ENCODE measurements at regions not wholly inside any gene's neighbourhood (a gene's known extent, or its start where the extent isn't known, plus 50 kb on each side); places are given as distances from the start of the nearest gene placed in this dataset.

DNA sequence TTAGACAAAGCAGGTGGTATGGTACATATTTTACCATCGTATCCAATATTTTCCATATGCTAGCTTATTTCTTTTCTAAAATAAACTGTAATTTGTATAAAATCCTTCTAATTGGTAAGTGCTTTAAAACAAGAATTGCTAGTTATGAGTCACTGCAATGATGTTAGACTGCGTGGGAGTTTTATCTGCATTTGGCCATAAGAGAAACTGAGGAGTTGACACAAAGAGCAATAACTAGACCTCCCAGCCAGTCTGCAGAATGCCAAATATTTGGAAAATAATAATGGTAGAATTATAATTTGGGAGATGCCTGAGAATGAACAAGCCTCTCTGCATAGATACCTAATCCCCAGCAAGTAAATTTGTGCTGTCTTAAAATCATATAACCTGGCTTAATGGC is 61.7 kb upstream of the PTPRR start:
- ATAC-seq (no peak), FAIRE-seq (no peak), DNase-seq (ENCODE audit: low spot score) (no peak)
- H3K27ac ChIP-seq (ENCODE audit: extremely low read length, insufficient read depth, low read length), result no peak overlapping the region
- H3K4me2 ChIP-seq (ENCODE audit: low read depth, low read length), result no peak overlapping the region
- ChIA-PET CTCF (ENCODE audit: low intra/inter-chr PET ratio, low total read pairs) (no interaction called here), POLR2A (no interaction called here)
- WGBS (ENCODE audit: low lambda C conversion rate), result 24% methylated on average over 2 of the region's 2 CpGs
- H2AFZ ChIP-seq (ENCODE audit: low read length), result no peak overlapping the region
- no TSS peak for BruUV-seq (replicated peaks)
- H3K79me2 ChIP-seq (ENCODE audit: insufficient read depth, low read length), result no peaks in the 10 kb centered on the region
- H3K9ac ChIP-seq (ENCODE audit: insufficient read depth, low read depth, low read length), result no peak overlapping the region
- intact Hi-C loops (cut with micrococcal nuclease; ENCODE audit: unreplicated experiment) (loop anchor here (5.0 kb wide), 1 partner anchor 915 kb away; no protein-coding TSS in a partner anchor), in situ Hi-C loops (cut with HindIII; ENCODE audit: extremely low pct_ligation_motif_present, low pct_unique_long_range_greater_than_20kb) (no loop called here)
- H3K4me1 ChIP-seq (ENCODE audit: insufficient read depth, low read length), result no peaks in the 10 kb centered on the region
- no peaks in the 10 kb centered on the region for H3K27me3 ChIP-seq (ENCODE audit: control insufficient read depth in 1 of 2, insufficient read depth in 2 of 2, low read length in 2 of 2)
- no peaks in the 10 kb centered on the region for H3K36me3 ChIP-seq (replicated peaks in 1 of 2; ENCODE audit: control insufficient read depth in 1 of 2, insufficient read depth in 2 of 2, low read length in 2 of 2)
- H3K9me3 ChIP-seq (ENCODE audit: low read length), result no peaks in the 10 kb centered on the region
- no peaks in the 10 kb centered on the region for H4K20me1 ChIP-seq (ENCODE audit: insufficient read depth, low read length)
- H3K4me3 ChIP-seq (replicated peaks in 1 of 3; ENCODE audit: insufficient read depth in 1 of 3, low read depth in 2 of 3, low read length in 3 of 3), result no peak overlapping the region
- TF ChIP-seq ZBTB2 (CRISPR knock-in tag; IDR thresholded peaks at IDR 0.05; ENCODE audit: low read depth), result no peak
- TF ChIP-seq SALL1 (CRISPR knock-in tag; IDR thresholded peaks at IDR 0.05), result no peak
- no peak for TF ChIP-seq HMGA1 (CRISPR knock-in tag; conservative IDR thresholded peaks at IDR 0.05)
- TF ChIP-seq ZSCAN21 (CRISPR knock-in tag; IDR thresholded peaks at IDR 0.05; ENCODE audit: borderline replicate concordance), result no peak
- no peak for TF ChIP-seq ZFP36 (IDR thresholded peaks at IDR 0.05; ENCODE audit: borderline replicate concordance, low read depth, low read length, partially characterized antibody)
- no peak for TF ChIP-seq ZNF562 (CRISPR knock-in tag; IDR thresholded peaks at IDR 0.05; ENCODE audit: borderline replicate concordance)
- no peak for TF ChIP-seq GATA4 (IDR thresholded peaks at IDR 0.05; ENCODE audit: borderline replicate concordance, low read depth)
- TF ChIP-seq, protein P1, sequence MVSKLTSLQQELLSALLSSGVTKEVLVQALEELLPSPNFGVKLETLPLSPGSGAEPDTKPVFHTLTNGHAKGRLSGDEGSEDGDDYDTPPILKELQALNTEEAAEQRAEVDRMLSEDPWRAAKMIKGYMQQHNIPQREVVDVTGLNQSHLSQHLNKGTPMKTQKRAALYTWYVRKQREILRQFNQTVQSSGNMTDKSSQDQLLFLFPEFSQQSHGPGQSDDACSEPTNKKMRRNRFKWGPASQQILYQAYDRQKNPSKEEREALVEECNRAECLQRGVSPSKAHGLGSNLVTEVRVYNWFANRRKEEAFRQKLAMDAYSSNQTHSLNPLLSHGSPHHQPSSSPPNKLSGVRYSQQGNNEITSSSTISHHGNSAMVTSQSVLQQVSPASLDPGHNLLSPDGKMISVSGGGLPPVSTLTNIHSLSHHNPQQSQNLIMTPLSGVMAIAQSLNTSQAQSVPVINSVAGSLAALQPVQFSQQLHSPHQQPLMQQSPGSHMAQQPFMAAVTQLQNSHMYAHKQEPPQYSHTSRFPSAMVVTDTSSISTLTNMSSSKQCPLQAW (CRISPR knock-in tag; IDR thresholded peaks at IDR 0.05), result no peak
- TF ChIP-seq NFATC3 (CRISPR knock-in tag; IDR thresholded peaks at IDR 0.05), result no peak
- no peak for TF ChIP-seq NR2C2 (CRISPR knock-in tag; IDR thresholded peaks at IDR 0.05; ENCODE audit: borderline replicate concordance)
- no peak for TF ChIP-seq REPIN1 (CRISPR knock-in tag; IDR thresholded peaks at IDR 0.05; ENCODE audit: borderline replicate concordance, low read depth)
